Loucy (cell line): ENCODE measurements at regions not wholly inside any gene's neighbourhood (a gene's known extent, or its start where the extent isn't known, plus 50 kb on each side); places are given as distances from the start of the nearest gene placed in this dataset.

Source experiments
- H2AFZ ChIP-seq: fragments of 200-600 bp; sonication (generic); 2 replicates; pipeline ENCODE4 v1.6.0; 2016; ENCODE audit warnings: antibody characterized with exemption, mild to moderate bottlenecking, low read length, moderate library complexity
- H3F3A ChIP-seq: fragments of 200-600 bp; 2 replicates; pipeline ENCODE4 v1.6.0; 2016; ENCODE audit warnings: antibody characterized with exemption, low read depth, mild to moderate bottlenecking
- H3K27me3 ChIP-seq: fragments of 200-600 bp; sonication (generic); 2 replicates; pipeline ENCODE4 v1.6.1; 2014; ENCODE audit warnings: low read length, mild to moderate bottlenecking; ENCODE audit not compliant: insufficient read depth, poor library complexity, severe bottlenecking
- H3K36me3 ChIP-seq: fragments of 200-600 bp; sonication (generic); 2 replicates; pipeline ENCODE4 v1.6.1; 2016; ENCODE audit warnings: low read length; ENCODE audit not compliant: insufficient read depth
- H3K4me1 ChIP-seq: fragments of 200-600 bp; sonication (generic); 2 replicates; pipeline ENCODE4 v1.5.1; 2014; ENCODE audit warnings: low read length, mild to moderate bottlenecking; ENCODE audit not compliant: insufficient read depth, poor library complexity, severe bottlenecking
- H3K4me2 ChIP-seq: fragments of 200-600 bp; sonication (generic); 2 replicates; pipeline ENCODE4 v1.6.0; 2014; ENCODE audit warnings: antibody characterized with exemption, low read length, low read depth, mild to moderate bottlenecking; ENCODE audit not compliant: poor library complexity, severe bottlenecking
- H3K4me3 ChIP-seq: fragments of 200-600 bp; sonication (generic); 2 replicates; pipeline ENCODE4 v1.5.1; 2014; ENCODE audit warnings: low read length, mild to moderate bottlenecking, mixed read lengths; ENCODE audit not compliant: poor library complexity, severe bottlenecking
- H3K79me2 ChIP-seq: fragments of 200-600 bp; sonication (generic); 2 replicates; pipeline ENCODE4 v1.6.1; 2014; ENCODE audit warnings: low read length; ENCODE audit not compliant: insufficient read depth
- H3K9ac ChIP-seq: fragments of 200-600 bp; sonication (generic); 2 replicates; pipeline ENCODE4 v1.6.0; 2014; ENCODE audit warnings: mild to moderate bottlenecking, low read depth, low read length, moderate library complexity; ENCODE audit not compliant: poor library complexity, severe bottlenecking
- H3K9me2 ChIP-seq: fragments of 200-600 bp; sonication (generic); replicated peaks from 2 replicates; pipeline ENCODE4 v1.6.1; 2016; ENCODE audit warnings: low read depth, low read length, mixed read lengths
- H3K9me3 ChIP-seq: fragments of 200-600 bp; sonication (generic); 2 replicates; pipeline ENCODE4 v1.6.1; 2014; ENCODE audit warnings: mild to moderate bottlenecking, antibody characterized with exemption, low read length, low read depth; ENCODE audit not compliant: insufficient read depth
- H4K20me1 ChIP-seq: fragments of 200-600 bp; sonication (generic); 2 replicates; pipeline ENCODE4 v1.6.0; 2014; ENCODE audit warnings: antibody characterized with exemption, low read length, mild to moderate bottlenecking; ENCODE audit not compliant: insufficient read depth, poor library complexity, severe bottlenecking
- EZH2phosphoT487 ChIP-seq: fragments of 200-600 bp; IDR thresholded peaks from 2 replicates; pipeline ENCODE4 v1.6.1; 2018; ENCODE audit warnings: antibody characterized with exemption, mild to moderate bottlenecking, moderate library complexity, borderline replicate concordance
- TF ChIP-seq, protein P1 (sequence below): fragments of 200-600 bp; sonication (generic); conservative IDR thresholded peaks from 2 replicates; pipeline ENCODE4 v1.5.1; 2014; ENCODE audit warnings: mild to moderate bottlenecking, antibody characterized with exemption, low read length

DNA sequence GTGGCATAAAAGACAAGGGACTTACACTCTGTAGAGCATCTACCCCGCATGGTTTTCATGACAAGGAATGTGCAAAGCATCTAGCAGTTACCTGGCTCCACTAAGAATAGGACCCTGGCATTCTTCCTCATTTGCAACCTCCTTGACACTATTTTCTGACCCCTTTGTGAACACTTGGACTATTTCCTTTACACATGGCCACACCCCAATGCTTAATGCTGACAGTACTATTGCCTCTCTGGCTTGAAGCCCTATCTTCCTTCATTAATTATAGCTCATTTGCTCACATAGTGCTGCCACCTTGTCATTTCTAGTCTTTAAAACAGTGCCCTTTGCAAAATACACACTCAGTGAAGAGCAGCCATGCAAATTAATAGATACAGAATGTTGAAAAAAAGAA lies 226.3 kb upstream of the VCX3A start:
- H4K20me1 ChIP-seq, result no peaks in the 10 kb centered on the region
- no peak overlapping the region for H3K9ac ChIP-seq
- no peaks in the 10 kb centered on the region for H3K9me2 ChIP-seq
- TF ChIP-seq, protein P1, sequence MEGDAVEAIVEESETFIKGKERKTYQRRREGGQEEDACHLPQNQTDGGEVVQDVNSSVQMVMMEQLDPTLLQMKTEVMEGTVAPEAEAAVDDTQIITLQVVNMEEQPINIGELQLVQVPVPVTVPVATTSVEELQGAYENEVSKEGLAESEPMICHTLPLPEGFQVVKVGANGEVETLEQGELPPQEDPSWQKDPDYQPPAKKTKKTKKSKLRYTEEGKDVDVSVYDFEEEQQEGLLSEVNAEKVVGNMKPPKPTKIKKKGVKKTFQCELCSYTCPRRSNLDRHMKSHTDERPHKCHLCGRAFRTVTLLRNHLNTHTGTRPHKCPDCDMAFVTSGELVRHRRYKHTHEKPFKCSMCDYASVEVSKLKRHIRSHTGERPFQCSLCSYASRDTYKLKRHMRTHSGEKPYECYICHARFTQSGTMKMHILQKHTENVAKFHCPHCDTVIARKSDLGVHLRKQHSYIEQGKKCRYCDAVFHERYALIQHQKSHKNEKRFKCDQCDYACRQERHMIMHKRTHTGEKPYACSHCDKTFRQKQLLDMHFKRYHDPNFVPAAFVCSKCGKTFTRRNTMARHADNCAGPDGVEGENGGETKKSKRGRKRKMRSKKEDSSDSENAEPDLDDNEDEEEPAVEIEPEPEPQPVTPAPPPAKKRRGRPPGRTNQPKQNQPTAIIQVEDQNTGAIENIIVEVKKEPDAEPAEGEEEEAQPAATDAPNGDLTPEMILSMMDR, result no peak
- no peak for TF ChIP-seq EZH2phosphoT487
- H3K4me1 ChIP-seq, result no peaks in the 10 kb centered on the region
- no peaks in the 10 kb centered on the region for H3K79me2 ChIP-seq
- H3K9me3 ChIP-seq, result no peaks in the 10 kb centered on the region
- no peaks in the 10 kb centered on the region for H3K36me3 ChIP-seq
- H2AFZ ChIP-seq, result no peak overlapping the region
- H3F3A ChIP-seq, result no peaks in the 10 kb centered on the region
- H3K4me2 ChIP-seq, result no peak overlapping the region
- H3K27me3 ChIP-seq, result no peaks in the 10 kb centered on the region
- no peak overlapping the region for H3K4me3 ChIP-seq

DNA sequence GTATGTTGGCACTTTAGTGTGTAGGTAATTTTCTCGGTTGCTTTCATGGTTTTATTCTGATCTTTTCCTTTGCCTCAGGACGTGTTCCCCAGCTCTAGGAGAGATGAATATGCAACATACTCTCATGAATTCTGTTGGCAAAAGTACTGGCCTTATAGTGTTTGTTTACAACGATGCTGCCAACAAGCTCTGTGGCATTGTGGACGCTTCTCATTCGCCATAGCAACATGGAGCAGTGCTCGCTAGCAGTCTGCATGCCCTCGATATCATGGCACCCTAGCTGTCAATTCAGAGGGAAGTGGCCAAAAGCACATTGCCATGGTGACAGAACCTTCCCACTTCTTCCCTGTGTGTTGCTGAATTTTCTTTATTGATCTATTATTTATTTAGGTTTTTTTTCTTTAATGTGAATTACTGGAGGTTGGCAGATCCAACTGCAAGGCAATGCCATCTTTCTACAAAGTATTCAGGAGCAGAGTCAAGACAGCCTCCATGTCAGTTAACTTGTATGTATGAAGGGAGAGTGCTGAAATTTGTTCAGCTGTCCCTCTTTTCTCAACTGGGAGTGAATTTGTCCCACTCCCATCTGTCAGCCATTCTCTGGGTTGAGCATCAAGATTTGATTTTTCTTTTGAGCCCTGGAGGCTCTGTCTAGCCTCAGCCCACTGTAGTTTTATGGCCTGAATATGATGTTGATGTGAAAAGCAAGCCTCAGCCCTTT lies 224.9 kb upstream of the VCX3A start:
- no peaks in the 10 kb centered on the region for H3K36me3 ChIP-seq
- no peaks in the 10 kb centered on the region for H3K9me2 ChIP-seq
- H4K20me1 ChIP-seq, result no peaks in the 10 kb centered on the region
- no peaks in the 10 kb centered on the region for H3K27me3 ChIP-seq
- H3K9ac ChIP-seq, result no peak overlapping the region
- H3F3A ChIP-seq, result no peaks in the 10 kb centered on the region
- H3K4me2 ChIP-seq, result no peak overlapping the region
- H3K4me1 ChIP-seq, result no peaks in the 10 kb centered on the region
- H2AFZ ChIP-seq, result no peak overlapping the region
- no peaks in the 10 kb centered on the region for H3K9me3 ChIP-seq
- TF ChIP-seq EZH2phosphoT487, result no peak
- TF ChIP-seq, protein P1, result no peak
- H3K79me2 ChIP-seq, result no peaks in the 10 kb centered on the region
- no peak overlapping the region for H3K4me3 ChIP-seq

DNA sequence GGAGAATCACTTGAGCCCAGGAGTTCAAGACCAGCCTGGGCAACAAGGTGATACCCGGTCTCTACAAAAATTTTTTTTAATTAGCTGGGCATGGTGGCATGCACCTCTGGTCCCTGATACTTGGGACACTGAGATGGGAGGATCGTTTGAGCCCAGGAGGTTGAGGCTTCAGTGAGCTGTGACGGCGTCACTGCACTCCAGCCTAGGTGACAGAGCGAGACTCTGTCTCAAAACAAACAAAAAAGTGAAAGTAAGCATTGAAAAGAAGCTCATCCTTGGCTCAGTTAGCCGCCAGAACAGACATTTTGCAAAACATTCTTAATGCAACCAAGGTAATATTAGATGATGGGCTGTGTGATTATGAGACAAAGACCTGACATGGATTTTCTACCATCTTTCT lies 223.3 kb upstream of the VCX3A start:
- no peaks in the 10 kb centered on the region for H3K27me3 ChIP-seq
- H3K9me2 ChIP-seq, result no peaks in the 10 kb centered on the region
- no peak overlapping the region for H2AFZ ChIP-seq
- H3K9me3 ChIP-seq, result no peaks in the 10 kb centered on the region
- H3K4me2 ChIP-seq, result no peak overlapping the region
- TF ChIP-seq, protein P1, result no peak
- no peak for TF ChIP-seq EZH2phosphoT487
- H3K36me3 ChIP-seq, result no peaks in the 10 kb centered on the region
- no peaks in the 10 kb centered on the region for H3K79me2 ChIP-seq
- no peaks in the 10 kb centered on the region for H4K20me1 ChIP-seq
- H3F3A ChIP-seq, result no peaks in the 10 kb centered on the region
- H3K4me1 ChIP-seq, result no peaks in the 10 kb centered on the region
- no peak overlapping the region for H3K4me3 ChIP-seq
- H3K9ac ChIP-seq, result no peak overlapping the region
